Gastroesophageal sphincter (tissue), 3 donors: ENCODE measurements at regions not wholly inside any gene's neighbourhood (a gene's known extent, or its start where the extent isn't known, plus 50 kb on each side); places are given as distances from the start of the nearest gene placed in this dataset.

Experiments
- EP300 ChIP-seq: sonication (generic); formaldehyde crosslinking; IDR thresholded peaks from one replicate; pipeline ENCODE4 v1.6.1; 2017; ENCODE audit warnings: antibody characterized with exemption, mild to moderate bottlenecking
- TF ChIP-seq, protein P1 (sequence below), 4 experiments: fragments of 200-600 bp in 2 of 4; fragments of 450-650 bp in 2 of 4; sonication (generic) in 1 of 4; IDR thresholded peaks; one replicate each; pipeline ENCODE4 v1.5.1; 2017 to 2019; ENCODE audit warnings: antibody characterized with exemption in 4 of 4, mild to moderate bottlenecking in 2 of 4, moderate library complexity in 2 of 4

DNA sequence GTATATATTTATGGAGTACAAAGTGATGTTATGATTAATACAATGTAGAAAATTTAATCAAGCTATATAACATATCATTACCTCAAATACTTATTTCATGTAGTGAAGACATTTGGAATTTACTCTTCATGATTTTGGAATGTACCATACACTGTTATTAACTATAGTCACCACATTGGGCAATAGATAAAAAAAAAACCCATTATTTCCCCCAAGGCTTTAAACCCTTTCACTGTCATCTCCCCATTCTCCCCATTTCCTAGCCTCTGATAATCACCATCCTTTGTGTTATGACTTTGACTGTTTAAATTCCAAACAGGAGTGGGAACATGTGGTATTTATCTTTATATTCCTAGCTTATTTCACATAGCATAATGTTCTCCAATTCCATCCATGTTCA, 2189.1 kb upstream of the AGA start:
- no peak for TF ChIP-seq EP300
- TF ChIP-seq, protein P1, sequence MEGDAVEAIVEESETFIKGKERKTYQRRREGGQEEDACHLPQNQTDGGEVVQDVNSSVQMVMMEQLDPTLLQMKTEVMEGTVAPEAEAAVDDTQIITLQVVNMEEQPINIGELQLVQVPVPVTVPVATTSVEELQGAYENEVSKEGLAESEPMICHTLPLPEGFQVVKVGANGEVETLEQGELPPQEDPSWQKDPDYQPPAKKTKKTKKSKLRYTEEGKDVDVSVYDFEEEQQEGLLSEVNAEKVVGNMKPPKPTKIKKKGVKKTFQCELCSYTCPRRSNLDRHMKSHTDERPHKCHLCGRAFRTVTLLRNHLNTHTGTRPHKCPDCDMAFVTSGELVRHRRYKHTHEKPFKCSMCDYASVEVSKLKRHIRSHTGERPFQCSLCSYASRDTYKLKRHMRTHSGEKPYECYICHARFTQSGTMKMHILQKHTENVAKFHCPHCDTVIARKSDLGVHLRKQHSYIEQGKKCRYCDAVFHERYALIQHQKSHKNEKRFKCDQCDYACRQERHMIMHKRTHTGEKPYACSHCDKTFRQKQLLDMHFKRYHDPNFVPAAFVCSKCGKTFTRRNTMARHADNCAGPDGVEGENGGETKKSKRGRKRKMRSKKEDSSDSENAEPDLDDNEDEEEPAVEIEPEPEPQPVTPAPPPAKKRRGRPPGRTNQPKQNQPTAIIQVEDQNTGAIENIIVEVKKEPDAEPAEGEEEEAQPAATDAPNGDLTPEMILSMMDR (IDR thresholded peaks at IDR 0.05): no peak
